H9 (cell line): ENCODE measurements at regions not wholly inside any gene's neighbourhood (a gene's known extent, or its start where the extent isn't known, plus 50 kb on each side); places are given as distances from the start of the nearest gene placed in this dataset.

ENCODE experiments used
- DNase-seq: peaks from one replicate; pipeline ENCODE4 v3.0.0-alpha.2; 2017
- H2AFZ ChIP-seq: one replicate; pipeline ENCODE4 v1.6.1; 2013; ENCODE audit warnings: mild to moderate bottlenecking, low read length, control low read depth, moderate library complexity
- H2AK5ac ChIP-seq: 2 replicates; pipeline ENCODE4 v1.6.1; 2013; ENCODE audit warnings: low read length, control low read depth, mixed read lengths; ENCODE audit not compliant: insufficient read length
- H2BK120ac ChIP-seq: one replicate; pipeline ENCODE4 v1.6.1; 2013; ENCODE audit warnings: low read depth, mild to moderate bottlenecking, low read length, control low read depth, inconsistent platforms; ENCODE audit not compliant: poor library complexity, severe bottlenecking
- H2BK12ac ChIP-seq: 2 replicates; pipeline ENCODE4 v1.6.1; 2013; ENCODE audit warnings: low read length, control low read depth, mixed read lengths, low read depth; ENCODE audit not compliant: insufficient read length
- H2BK15ac ChIP-seq: 2 replicates; pipeline ENCODE4 v1.6.1; 2013; ENCODE audit warnings: low read depth, low read length, control low read depth
- H2BK20ac ChIP-seq: one replicate; pipeline ENCODE4 v1.6.1; 2013; ENCODE audit warnings: low read depth, mild to moderate bottlenecking, low read length, control low read depth, inconsistent platforms; ENCODE audit not compliant: poor library complexity, severe bottlenecking
- H2BK5ac ChIP-seq: 2 replicates; pipeline ENCODE4 v1.6.1; 2013; ENCODE audit warnings: low read length, control low read depth, mixed read lengths; ENCODE audit not compliant: insufficient read length
- H3K14ac ChIP-seq: 2 replicates; pipeline ENCODE4 v1.6.1; 2013; ENCODE audit warnings: low read length, control low read depth; ENCODE audit not compliant: insufficient read depth
- H3K18ac ChIP-seq: 2 replicates; pipeline ENCODE4 v1.6.1; 2013; ENCODE audit warnings: low read depth, mild to moderate bottlenecking, mixed read lengths, low read length, control low read depth; ENCODE audit not compliant: insufficient read length
- H3K23ac ChIP-seq: 2 replicates; pipeline ENCODE4 v1.6.1; 2013; ENCODE audit warnings: low read length, control low read depth, mixed read lengths, low read depth; ENCODE audit not compliant: insufficient read length
- H3K23me2 ChIP-seq: 2 replicates; pipeline ENCODE4 v1.6.1; 2013; ENCODE audit warnings: low read depth, mild to moderate bottlenecking, mixed read lengths, low read length, control low read depth; ENCODE audit not compliant: insufficient read length, poor library complexity, severe bottlenecking
- H3K27ac ChIP-seq: 2 replicates; pipeline ENCODE4 v1.5.1; 2013; ENCODE audit warnings: low read length, control low read depth, mixed read lengths, low read depth; ENCODE audit not compliant: insufficient read length
- H3K27me3 ChIP-seq: 2 replicates; pipeline ENCODE4 v1.6.1; 2013; ENCODE audit warnings: low read length, control low read depth, inconsistent platforms; ENCODE audit not compliant: insufficient read depth
- H3K4ac ChIP-seq: 2 replicates; pipeline ENCODE4 v1.6.1; 2013; ENCODE audit warnings: low read depth, mild to moderate bottlenecking, control low read depth, inconsistent platforms, low read length, moderate library complexity
- H3K4me1 ChIP-seq: 2 replicates; pipeline ENCODE4 v1.6.1; 2013; ENCODE audit warnings: low read length, control low read depth, inconsistent platforms; ENCODE audit not compliant: insufficient read depth
- H3K4me2 ChIP-seq: 2 replicates; pipeline ENCODE4 v1.6.1; 2013; ENCODE audit warnings: low read length, control low read depth, mixed read lengths; ENCODE audit not compliant: insufficient read length, insufficient read depth
- H3K56ac ChIP-seq: 2 replicates; pipeline ENCODE4 v1.6.1; 2013; ENCODE audit warnings: low read depth, mild to moderate bottlenecking, mixed read lengths, low read length, control low read depth; ENCODE audit not compliant: insufficient read length
- H3K79me1 ChIP-seq: 2 replicates; pipeline ENCODE4 v1.6.1; 2013; ENCODE audit warnings: low read depth, mild to moderate bottlenecking, moderate library complexity, low read length, control low read depth, inconsistent platforms; ENCODE audit not compliant: insufficient read depth, poor library complexity, severe bottlenecking
- H3K79me2 ChIP-seq: 2 replicates; pipeline ENCODE4 v1.6.1; 2013; ENCODE audit warnings: low read length, control low read depth, inconsistent platforms; ENCODE audit not compliant: insufficient read depth
- H3K9ac ChIP-seq: 2 replicates; pipeline ENCODE4 v1.6.1; 2013; ENCODE audit warnings: low read length, control low read depth, mixed read lengths; ENCODE audit not compliant: insufficient read length; ENCODE audit errors: extremely low read depth
- H3K9me3 ChIP-seq: one replicate; pipeline ENCODE4 v1.6.1; 2013; ENCODE audit warnings: low read depth, low read length, inconsistent platforms; ENCODE audit not compliant: control insufficient read depth
- H3T11ph ChIP-seq: one replicate; pipeline ENCODE4 v1.6.1; 2013; ENCODE audit warnings: mild to moderate bottlenecking, low read length, control low read depth, inconsistent platforms
- H4K20me1 ChIP-seq: one replicate; pipeline ENCODE4 v1.6.1; 2013; ENCODE audit not compliant: control insufficient read depth, insufficient read length, insufficient read depth
- H4K5ac ChIP-seq: 2 replicates; pipeline ENCODE4 v1.6.1; 2013; ENCODE audit warnings: low read depth, mild to moderate bottlenecking, mixed read lengths, low read length, control low read depth; ENCODE audit not compliant: insufficient read length
- H4K8ac ChIP-seq: replicated peaks from 2 replicates; pipeline ENCODE4 v1.6.1; 2013; ENCODE audit warnings: low read length, control low read depth, mixed read lengths, low read depth; ENCODE audit not compliant: insufficient read length
- H4K91ac ChIP-seq: 2 replicates; pipeline ENCODE4 v1.6.1; 2013; ENCODE audit warnings: low read depth, mild to moderate bottlenecking, moderate library complexity, mixed read lengths, low read length, control low read depth; ENCODE audit not compliant: insufficient read length
- H3K27ac Mint-ChIP-seq, 3 experiments: 2 replicates in 2 of 3; 3 replicates in 1 of 3; pipeline ENCODE4 v1.8.0; 2020 to 2021; ENCODE audit warnings: mixed read lengths in 3 of 3, mild to moderate bottlenecking in 1 of 3, moderate library complexity in 1 of 3
- H3K27me3 Mint-ChIP-seq: 2 replicates; pipeline ENCODE4 v1.8.0; 2021; ENCODE audit warnings: low read depth, mild to moderate bottlenecking, moderate library complexity, mixed read lengths
- H3K36me3 Mint-ChIP-seq, 3 experiments: 2 replicates in 2 of 3; 3 replicates in 1 of 3; pipeline ENCODE4 v1.8.0; 2020 to 2021; ENCODE audit warnings: low read depth in 3 of 3, mixed read lengths in 3 of 3; ENCODE audit not compliant: insufficient read depth in 1 of 3
- H3K4me1 Mint-ChIP-seq, 2 experiments: 2 replicates each; pipeline ENCODE4 v1.8.0; 2020; ENCODE audit warnings: mixed read lengths in 2 of 2
- H3K4me3 Mint-ChIP-seq, 2 experiments: 2 replicates in 1 of 2; 3 replicates in 1 of 2; pipeline ENCODE4 v1.8.0; 2020 to 2021; ENCODE audit warnings: mild to moderate bottlenecking in 2 of 2, mixed read lengths in 2 of 2, moderate library complexity in 1 of 2
- H3K9me3 Mint-ChIP-seq, 2 experiments: 2 replicates in 1 of 2; 3 replicates in 1 of 2; pipeline ENCODE4 v1.8.0; 2020; ENCODE audit warnings: mild to moderate bottlenecking in 2 of 2, mixed read lengths in 2 of 2, moderate library complexity in 1 of 2
- CTCF ChIP-seq: fragments of 200-600 bp; sonication (generic); conservative IDR thresholded peaks from 3 replicates; pipeline ENCODE4 v1.8.0; 2021; ENCODE audit warnings: antibody characterized with exemption, mild to moderate bottlenecking
- WGBS: extraction: QIAGEN DNeasy Blood & Tissue Kit; methylation state at CpG from one replicate; pipeline ENCODE4 v1.1.7; 2013; ENCODE audit warnings: missing lambda C conversion rate, low lambda C conversion rate, mixed read lengths; ENCODE audit not compliant: insufficient read length; ENCODE audit errors: extremely low coverage; 5-methylcytosine and 5-hydroxymethylcytosine counted together

DNA sequence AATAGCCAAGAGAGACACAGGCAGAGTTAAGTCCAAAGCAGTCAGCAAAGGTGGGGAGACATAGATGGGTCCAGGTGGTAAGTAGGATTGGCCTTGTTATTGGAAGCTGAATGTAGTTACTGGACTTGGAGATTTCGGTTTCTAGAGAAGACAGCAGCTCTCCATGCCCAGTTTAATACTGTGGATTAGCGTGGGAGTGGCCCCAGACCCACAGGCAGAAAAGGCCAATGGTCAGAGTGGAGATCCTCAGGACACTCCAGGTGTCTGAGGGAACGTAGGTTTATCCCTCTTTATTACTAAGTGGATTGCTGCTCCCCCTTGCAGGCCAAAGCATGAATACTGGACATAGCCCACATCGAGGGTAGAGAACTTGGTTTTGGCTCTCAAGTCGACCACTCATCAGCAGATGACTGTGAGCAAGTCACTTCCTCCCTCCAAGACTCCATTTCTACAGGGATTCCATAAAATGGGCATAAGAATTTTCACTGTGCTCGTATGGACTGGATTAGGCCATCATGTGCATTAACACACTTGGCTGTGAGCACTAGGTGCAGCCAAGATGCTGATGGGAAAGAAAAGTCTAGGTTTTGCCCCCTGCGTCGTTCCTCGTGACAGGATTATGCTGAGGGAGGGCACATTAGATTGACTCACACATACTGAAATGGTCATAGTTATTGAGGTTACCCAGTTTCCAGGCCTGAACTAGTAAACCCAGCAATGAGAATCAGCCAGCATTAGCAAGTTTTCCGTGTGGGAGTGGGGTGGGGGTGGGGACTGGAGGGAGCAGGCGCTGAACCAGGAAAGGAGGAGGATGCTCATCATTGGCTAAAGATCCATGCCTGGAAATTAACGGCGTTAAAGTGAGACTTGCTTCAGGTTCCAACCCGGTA lies 225.2 kb upstream of the TPRG1 start:
- H2AFZ ChIP-seq: no peak overlapping the region

More for the DNA sequence above, 225.2 kb upstream of the TPRG1 start:
- Mint-ChIP-seq H3K27ac (peak overlapping the region in 1 of 3 experiments; percentile 98; a peak in 1 of 7 replicates), H3K4me3 (peak overlapping the region; percentile 77 to 84), H3K27me3 (peaks cover 13% of the 10 kb centered on the region), H3K9me3 (no peaks in the 10 kb centered on the region), H3K4me1 (peaks cover 19 to 20% of the 10 kb centered on the region in 2 experiments), H3K36me3 (no peaks in the 10 kb centered on the region)
- no peaks in the 10 kb centered on the region for H3K27me3 ChIP-seq
- no peak overlapping the region for H3K27ac ChIP-seq
- H3K14ac ChIP-seq: no peak overlapping the region
- no peak overlapping the region for H2BK20ac ChIP-seq
- no peaks in the 10 kb centered on the region for H3K79me1 ChIP-seq
- H4K91ac ChIP-seq: no peak overlapping the region
- H4K8ac ChIP-seq: no peak overlapping the region
- no peak overlapping the region for H2BK5ac ChIP-seq
- peak overlapping the region; percentile 56 for H3K4me2 ChIP-seq
- peaks cover 9% of the 10 kb centered on the region for H3K4me1 ChIP-seq
- peaks cover 6% of the 10 kb centered on the region for H3K23me2 ChIP-seq
- no peaks in the 10 kb centered on the region for H4K20me1 ChIP-seq
- H2BK12ac ChIP-seq: no peak overlapping the region
- H3T11ph ChIP-seq: no peak overlapping the region
- H3K23ac ChIP-seq: no peak overlapping the region
- no peak overlapping the region for H4K5ac ChIP-seq
- H2BK15ac ChIP-seq: no peak overlapping the region
- H3K9ac ChIP-seq: peak overlapping the region; percentile 23
- no CpG with 5 or more reads among the region's 14 CpGs for WGBS
- peak overlapping the region; percentile 25 for H3K18ac ChIP-seq
- TF ChIP-seq CTCF: no peak
- no peak overlapping the region for H2BK120ac ChIP-seq
- H3K56ac ChIP-seq: no peak overlapping the region
- H3K79me2 ChIP-seq: no peaks in the 10 kb centered on the region
- no peaks in the 10 kb centered on the region for H3K9me3 ChIP-seq
- no peak overlapping the region for H2AK5ac ChIP-seq
- no peak for DNase-seq
- no peak overlapping the region for H3K4ac ChIP-seq
